Astrocyte (in vitro differentiated cells and primary cell): ENCODE measurements at regions not wholly inside any gene's neighbourhood (a gene's known extent, or its start where the extent isn't known, plus 50 kb on each side); places are given as distances from the start of the nearest gene placed in this dataset.

Experiments
- EZH2 ChIP-seq: IDR thresholded peaks from 2 replicates; pipeline ENCODE4 v1.6.1; 2012; ENCODE audit warnings: mild to moderate bottlenecking, low read length, inconsistent platforms; ENCODE audit not compliant: insufficient read depth
- TF ChIP-seq, protein P1 (sequence below): IDR thresholded peaks from 2 replicates; pipeline ENCODE4 v1.5.1; 2011; ENCODE audit warnings: low read depth, mild to moderate bottlenecking, inconsistent platforms, low read length, moderate library complexity; ENCODE audit not compliant: insufficient read depth

DNA sequence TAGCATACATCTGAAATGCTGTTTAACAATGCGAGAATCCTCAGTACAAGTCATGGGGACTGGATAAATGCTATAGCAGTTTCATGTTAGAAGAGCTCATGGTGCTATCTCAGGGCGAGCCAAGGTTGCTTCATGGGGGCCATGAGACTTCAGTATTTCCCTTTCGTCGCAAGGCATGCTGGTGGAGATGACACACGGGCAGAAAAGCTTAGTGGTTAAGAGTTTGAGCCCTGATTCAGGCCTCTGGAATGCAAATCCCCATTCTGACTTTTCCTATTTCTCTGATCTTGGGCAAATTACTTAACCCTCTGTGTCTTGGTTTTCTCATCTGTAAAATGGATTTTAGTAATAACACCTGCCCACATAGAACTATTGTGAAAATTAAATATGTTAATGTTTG, 57.4 kb upstream of the EPHA4 start:
- TF ChIP-seq, protein P1, sequence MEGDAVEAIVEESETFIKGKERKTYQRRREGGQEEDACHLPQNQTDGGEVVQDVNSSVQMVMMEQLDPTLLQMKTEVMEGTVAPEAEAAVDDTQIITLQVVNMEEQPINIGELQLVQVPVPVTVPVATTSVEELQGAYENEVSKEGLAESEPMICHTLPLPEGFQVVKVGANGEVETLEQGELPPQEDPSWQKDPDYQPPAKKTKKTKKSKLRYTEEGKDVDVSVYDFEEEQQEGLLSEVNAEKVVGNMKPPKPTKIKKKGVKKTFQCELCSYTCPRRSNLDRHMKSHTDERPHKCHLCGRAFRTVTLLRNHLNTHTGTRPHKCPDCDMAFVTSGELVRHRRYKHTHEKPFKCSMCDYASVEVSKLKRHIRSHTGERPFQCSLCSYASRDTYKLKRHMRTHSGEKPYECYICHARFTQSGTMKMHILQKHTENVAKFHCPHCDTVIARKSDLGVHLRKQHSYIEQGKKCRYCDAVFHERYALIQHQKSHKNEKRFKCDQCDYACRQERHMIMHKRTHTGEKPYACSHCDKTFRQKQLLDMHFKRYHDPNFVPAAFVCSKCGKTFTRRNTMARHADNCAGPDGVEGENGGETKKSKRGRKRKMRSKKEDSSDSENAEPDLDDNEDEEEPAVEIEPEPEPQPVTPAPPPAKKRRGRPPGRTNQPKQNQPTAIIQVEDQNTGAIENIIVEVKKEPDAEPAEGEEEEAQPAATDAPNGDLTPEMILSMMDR: no peak
- no peak for TF ChIP-seq EZH2
